GM21723 (cell line): ENCODE measurements at regions not wholly inside any gene's neighbourhood (a gene's known extent, or its start where the extent isn't known, plus 50 kb on each side); places are given as distances from the start of the nearest gene placed in this dataset.
"Not testable (repeated sequence)": the region's sequence is repeated elsewhere in the genome, so short reads cannot be mapped to it uniquely, and the experiment has no call there.

Source experiments
- ATAC-seq: cut with Tn5 transposase; IDR thresholded peaks from one replicate; pipeline ENCODE4 v1.9.1; 2021; ENCODE audit warnings: mild to moderate bottlenecking, moderate library complexity; ENCODE audit not compliant: unreplicated experiment

DNA sequence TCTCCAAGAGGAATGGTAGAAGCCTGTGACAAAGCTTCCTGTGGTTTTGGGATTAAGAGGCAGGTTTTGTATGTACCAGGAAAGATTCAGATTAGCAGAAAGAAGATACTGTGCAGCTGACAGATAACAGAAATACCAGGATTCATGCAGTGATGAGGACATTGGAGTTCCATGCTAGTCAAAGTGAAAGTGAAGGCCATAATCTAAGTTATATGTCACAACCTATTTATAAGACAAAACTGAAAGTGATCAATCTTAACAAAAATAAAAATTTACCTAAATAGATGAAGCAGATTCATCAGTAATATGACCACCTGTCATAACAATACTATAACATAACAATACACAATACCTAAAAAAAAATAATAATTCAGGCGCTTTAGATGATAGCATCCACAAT is 1305.2 kb upstream of the PCDH9 start:
- ATAC-seq, result peak; percentile 66

DNA sequence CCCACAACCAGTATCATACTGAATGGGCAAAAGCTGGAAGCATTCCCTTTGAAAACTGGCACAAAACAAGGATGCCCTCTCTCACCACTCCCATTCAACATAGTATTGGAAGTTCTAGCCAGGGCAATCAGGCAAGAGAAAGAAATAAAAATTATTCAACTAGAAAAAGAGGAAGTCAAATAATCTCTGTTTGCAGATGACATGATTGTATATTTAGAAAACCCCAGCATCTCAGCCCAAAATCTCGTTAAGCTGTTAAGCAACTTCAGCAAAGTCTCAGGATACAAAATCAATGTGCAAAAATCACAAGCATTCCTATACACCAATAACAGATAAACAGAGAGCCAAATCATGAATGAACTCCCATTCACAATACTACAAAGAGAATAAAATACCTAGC is 1297.0 kb upstream of the PCDH9 start:
- not testable (repeated sequence) for ATAC-seq

GRCh38 chr13:68523838-68524424 is 1293.8 kb upstream of the PCDH9 start:
- ATAC-seq, result no peak

DNA sequence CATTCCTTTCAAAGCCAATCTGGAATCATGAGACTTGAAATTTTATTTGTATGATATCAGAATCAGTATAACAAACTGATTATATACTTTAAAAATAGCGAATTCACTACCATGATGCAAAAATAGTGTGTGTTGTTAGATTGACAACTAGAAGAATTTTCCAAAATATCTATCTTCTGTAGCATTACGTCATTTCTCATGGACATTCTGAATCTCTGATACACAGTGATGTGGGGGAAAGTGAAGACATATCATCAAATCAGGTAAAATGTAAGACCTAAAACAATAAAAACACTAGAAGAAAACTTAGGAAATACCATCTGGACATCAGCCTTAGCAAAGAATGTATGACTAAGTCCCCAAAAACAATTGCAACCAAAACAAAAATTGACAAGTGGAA is 1292.0 kb upstream of the PCDH9 start:
- ATAC-seq, result no peak

- ATAC-seq, result peak; percentile 61
These were observed 1279.8 kb upstream of the PCDH9 start for GRCh38 chr13:68509734-68510621.

DNA sequence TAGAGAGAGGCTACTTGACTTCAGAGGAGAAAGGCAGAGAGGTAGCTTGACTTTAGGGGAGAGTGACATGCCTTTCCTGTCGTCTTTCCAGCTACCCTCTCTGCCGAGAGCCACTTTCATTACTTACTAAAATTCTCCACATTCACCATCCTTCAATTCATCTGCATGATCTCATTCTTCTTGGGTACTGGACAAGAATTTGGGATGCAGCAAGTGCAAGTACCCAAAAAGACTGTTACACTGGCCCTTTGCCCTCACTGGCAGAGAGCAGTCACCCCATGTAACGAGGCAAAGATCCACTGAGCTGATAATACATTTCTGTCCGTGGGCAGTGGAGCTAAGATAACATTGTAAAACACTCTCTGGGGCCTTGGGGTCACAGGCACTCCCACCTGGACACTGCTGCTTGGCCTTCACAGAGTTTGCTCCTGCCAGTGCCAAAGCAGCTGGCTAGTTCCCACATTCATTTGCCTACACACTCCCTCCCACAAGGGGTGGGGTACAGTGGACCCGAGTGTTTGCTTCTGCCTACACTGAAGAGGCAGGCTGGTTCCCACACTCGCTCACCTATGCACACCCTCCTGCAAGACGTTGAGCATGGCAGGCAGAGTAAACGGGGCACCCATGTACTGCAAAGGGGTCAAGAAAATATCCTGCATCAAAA is 1276.9 kb upstream of the PCDH9 start:
- ATAC-seq, result no peak

- ATAC-seq, result no peak
These were observed 1260.5 kb upstream of the PCDH9 start for GRCh38 chr13:68490594-68490993.

GRCh38 chr13:68481130-68481529 is 1251.0 kb upstream of the PCDH9 start:
- no peak for ATAC-seq

GRCh38 chr13:68473834-68474326 is 1243.7 kb upstream of the PCDH9 start:
- no peak for ATAC-seq

- no peak for ATAC-seq
These were observed 1237.0 kb upstream of the PCDH9 start for GRCh38 chr13:68467160-68467559.

DNA sequence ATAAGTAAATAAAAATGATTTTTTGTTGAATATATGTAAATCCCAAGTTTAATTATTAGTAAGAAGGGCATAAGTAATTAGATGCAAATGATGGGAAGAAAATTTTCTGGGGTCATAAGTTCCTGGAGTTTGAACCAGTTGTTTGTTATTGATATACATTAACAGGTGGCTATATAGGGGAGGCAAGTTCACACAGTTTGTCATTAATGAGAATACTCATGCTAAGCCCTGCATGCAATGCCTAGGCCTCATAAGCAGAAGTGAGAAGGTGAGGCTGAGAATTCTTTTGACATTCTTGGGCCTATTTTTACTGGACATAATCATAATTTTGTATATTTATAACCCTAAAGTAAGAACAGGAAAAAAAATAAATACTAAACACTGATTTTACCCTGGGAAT is 1210.7 kb upstream of the PCDH9 start:
- ATAC-seq, result no peak

DNA sequence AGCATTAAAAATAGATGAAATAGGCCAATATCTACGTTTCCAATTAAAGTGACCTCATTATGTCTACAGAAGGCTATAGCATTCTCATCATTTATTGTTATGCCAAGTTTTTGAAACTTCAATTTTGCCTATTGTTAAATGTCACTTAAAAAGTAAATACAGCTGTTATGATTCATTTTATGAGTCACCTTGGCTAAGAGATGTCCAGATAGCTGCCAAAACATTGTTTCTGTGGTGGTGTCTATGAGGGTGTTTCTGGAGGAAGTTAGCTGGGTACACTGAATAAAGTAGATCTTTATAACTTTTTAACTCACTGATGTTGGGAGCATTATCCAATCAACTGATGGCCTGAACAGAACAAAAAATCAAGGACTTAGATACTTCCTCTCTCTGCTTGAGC is 1209.7 kb upstream of the PCDH9 start:
- ATAC-seq, result no peak

GRCh38 chr13:68428292-68428691 is 1198.2 kb upstream of the PCDH9 start:
- ATAC-seq, result no peak

DNA sequence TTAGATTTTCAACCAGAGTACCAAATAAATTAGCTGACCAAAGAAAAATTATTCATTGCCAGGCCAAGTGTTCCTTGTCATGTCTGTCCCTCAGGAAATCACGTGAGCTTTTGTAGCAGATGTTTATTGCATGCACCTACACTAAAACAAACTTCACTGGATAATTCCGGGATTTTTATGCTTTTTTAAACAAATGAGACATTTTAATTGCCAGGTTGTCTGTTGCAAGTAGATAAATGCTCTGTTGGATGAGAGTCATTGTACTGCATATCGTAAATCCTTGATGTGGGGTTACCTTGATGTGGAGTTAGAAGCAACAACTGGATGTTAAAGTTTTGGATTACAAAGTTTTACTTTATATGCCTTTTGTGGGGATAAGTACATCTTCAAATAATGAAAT is 1187.7 kb upstream of the PCDH9 start:
- no peak for ATAC-seq

- no peak for ATAC-seq
These were observed 1179.9 kb upstream of the PCDH9 start for GRCh38 chr13:68410007-68410406.

GRCh38 chr13:68390987-68391386 is 1160.9 kb upstream of the PCDH9 start:
- ATAC-seq, result no peak

- ATAC-seq, result no peak
These were observed 1156.7 kb upstream of the PCDH9 start for GRCh38 chr13:68386808-68387207.

DNA sequence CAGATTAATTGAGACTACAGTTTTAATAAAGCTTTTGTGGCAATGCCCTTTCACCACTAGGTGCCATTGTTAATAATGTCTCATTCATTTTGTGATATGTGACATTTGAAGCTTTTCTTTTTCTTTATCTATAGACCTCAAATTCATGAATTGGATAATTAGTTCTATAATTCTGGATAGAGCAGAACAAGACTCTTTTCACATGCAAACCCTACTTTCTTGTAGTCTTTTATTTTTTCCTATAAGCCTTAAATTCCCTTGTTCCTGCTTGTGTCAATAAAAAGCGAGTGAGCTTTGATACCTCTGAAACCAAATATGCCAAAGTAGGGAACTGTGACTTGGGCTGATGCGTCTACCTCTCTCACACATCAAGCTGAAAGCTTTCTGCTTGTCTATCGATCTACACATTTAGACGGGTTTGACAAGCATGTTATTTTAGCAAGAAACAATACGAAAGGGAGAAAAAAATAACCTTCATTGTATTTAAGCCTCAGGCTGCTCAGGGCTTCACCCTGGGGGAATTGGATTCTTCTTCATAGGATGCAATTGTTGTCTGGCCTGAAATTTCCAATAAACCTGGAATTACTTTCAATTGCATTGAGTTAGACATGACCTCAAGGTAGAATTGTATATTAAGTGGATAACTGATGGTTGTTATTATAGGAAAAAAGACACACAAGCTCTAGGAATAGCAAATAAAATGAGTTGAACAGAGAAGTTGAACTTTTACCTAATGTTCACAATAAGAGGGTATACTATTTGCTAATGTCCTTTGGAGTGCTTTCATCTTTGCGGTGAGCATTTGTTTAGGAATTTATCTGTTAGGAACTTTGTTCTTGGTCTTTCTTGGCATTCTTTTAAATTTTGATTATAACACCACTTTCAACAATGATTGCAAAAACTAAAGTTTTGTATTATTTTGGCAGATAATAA is 1150.2 kb upstream of the PCDH9 start:
- no peak for ATAC-seq

- no peak for ATAC-seq
These were observed 1148.2 kb upstream of the PCDH9 start for GRCh38 chr13:68378294-68378693.

- ATAC-seq, result no peak
These were observed 1144.9 kb upstream of the PCDH9 start for GRCh38 chr13:68375004-68375403.

GRCh38 chr13:68369739-68370138 is 1139.6 kb upstream of the PCDH9 start:
- ATAC-seq, result no peak
